ENCODE measurements at regions not wholly inside any gene's neighbourhood (a gene's known extent, or its start where the extent isn't known, plus 50 kb on each side); places are given as distances from the start of the nearest gene placed in this dataset.
A peak's percentile ranks its signal among the peaks of the same experiment; 100 is the strongest.

GRCh38 chr7:26090927-26091519 is 61.0 kb upstream of the NFE2L3 start:
- Histone ChIP-seq H3K4me3 (ENCODE audit: low read length) (no peak overlapping the region), H3K4me1 (ENCODE audit: insufficient read depth, low read length) (peaks cover 7% of the 10 kb centered on the region), H3K9me3 (ENCODE audit: control insufficient read depth in 1 of 2, insufficient read depth in 1 of 2, low read length in 2 of 2) (no peaks in the 10 kb centered on the region), H3K27me3 (ENCODE audit: control insufficient read depth in 1 of 2, insufficient read depth in 2 of 2, low read length in 2 of 2) (no peaks in the 10 kb centered on the region), H3K36me3 (ENCODE audit: insufficient read depth, low read length) (no peaks in the 10 kb centered on the region), H3K27ac (ENCODE audit: low read depth in 1 of 2, low read length in 2 of 2) (no peak overlapping the region)
- no peaks in the 10 kb centered on the region for H3K27me3 Mint-ChIP-seq
- H3K27ac Mint-ChIP-seq, result no peak overlapping the region
- TF ChIP-seq, protein P1, sequence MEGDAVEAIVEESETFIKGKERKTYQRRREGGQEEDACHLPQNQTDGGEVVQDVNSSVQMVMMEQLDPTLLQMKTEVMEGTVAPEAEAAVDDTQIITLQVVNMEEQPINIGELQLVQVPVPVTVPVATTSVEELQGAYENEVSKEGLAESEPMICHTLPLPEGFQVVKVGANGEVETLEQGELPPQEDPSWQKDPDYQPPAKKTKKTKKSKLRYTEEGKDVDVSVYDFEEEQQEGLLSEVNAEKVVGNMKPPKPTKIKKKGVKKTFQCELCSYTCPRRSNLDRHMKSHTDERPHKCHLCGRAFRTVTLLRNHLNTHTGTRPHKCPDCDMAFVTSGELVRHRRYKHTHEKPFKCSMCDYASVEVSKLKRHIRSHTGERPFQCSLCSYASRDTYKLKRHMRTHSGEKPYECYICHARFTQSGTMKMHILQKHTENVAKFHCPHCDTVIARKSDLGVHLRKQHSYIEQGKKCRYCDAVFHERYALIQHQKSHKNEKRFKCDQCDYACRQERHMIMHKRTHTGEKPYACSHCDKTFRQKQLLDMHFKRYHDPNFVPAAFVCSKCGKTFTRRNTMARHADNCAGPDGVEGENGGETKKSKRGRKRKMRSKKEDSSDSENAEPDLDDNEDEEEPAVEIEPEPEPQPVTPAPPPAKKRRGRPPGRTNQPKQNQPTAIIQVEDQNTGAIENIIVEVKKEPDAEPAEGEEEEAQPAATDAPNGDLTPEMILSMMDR (IDR thresholded peaks at IDR 0.05), result peak; percentile 92
- ATAC-seq (ENCODE audit: poor library complexity) (peak; percentile 71), DNase-seq (peak in 4 of 14 experiments; percentile 31 to 73 (median 64))
- POLR2A ChIA-PET, result interaction anchor here (0.6 to 5.6 kb wide), 16 partner anchors 10 to 279 kb away, joined by 3 to 98 read pairs (median 4); partner anchors contain the start of genes CBX3, HNRNPA2B1 and NFE2L3
- CTCF ChIA-PET, result interaction anchor here (0.7 to 3.1 kb wide), 18 partner anchors 9 to 278 kb away, joined by 3 to 30 read pairs (median 4); no protein-coding TSS in a partner anchor
- H3K4me3 Mint-ChIP-seq, result no peak overlapping the region
- intact Hi-C loops (cut with DNase I, micrococcal nuclease), result loop anchor here (1.0 to 10.0 kb wide), 6 partner anchors 61 to 1074 kb away; partner anchors contain the start of genes HOXA9 (in 1 of the 2), NFE2L3 (in 1 of the 2) and SNX10 (in 1 of the 2)
- no peaks in the 10 kb centered on the region for H3K36me3 Mint-ChIP-seq (ENCODE audit: low read depth)
- peaks cover 40% of the 10 kb centered on the region for H3K4me1 Mint-ChIP-seq (ENCODE audit: low read depth)
- H3K9me3 Mint-ChIP-seq, result no peaks in the 10 kb centered on the region

DNA sequence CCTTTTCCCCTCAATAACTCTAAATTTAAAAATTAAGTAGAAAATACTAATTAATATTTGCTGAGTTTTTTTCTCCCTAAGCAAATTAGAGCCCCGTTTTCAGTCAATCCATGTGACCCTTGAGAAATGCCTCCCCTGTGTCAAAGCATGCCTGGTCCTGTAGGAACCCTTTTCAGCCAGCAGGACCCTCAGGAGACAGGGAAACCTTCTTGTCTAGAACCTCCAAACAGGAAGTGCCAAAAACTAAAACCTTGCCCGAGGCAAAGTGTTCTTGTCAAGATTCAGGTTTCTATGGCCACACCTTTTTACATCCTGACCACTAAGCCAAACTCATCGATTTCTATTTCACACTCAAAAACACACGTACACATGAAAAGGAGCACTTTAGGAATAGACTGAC is 60.1 kb upstream of the NFE2L3 start:
- Mint-ChIP-seq H3K9me3 (no peaks in the 10 kb centered on the region), H3K27me3 (no peaks in the 10 kb centered on the region), H3K36me3 (ENCODE audit: low read depth) (no peaks in the 10 kb centered on the region), H3K4me3 (no peak overlapping the region), H3K4me1 (ENCODE audit: low read depth) (peaks cover 49% of the 10 kb centered on the region), H3K27ac (peak overlapping the region; percentile 38)
- H3K9me3 ChIP-seq (ENCODE audit: control insufficient read depth in 1 of 2, insufficient read depth in 1 of 2, low read length in 2 of 2), result no peaks in the 10 kb centered on the region
- ATAC-seq (ENCODE audit: poor library complexity) (peak; percentile 37), DNase-seq (peak in 4 of 14 experiments; percentile 13 to 42 (median 27))
- no peak overlapping the region for H3K27ac ChIP-seq (ENCODE audit: low read depth in 1 of 2, low read length in 2 of 2)
- ChIA-PET CTCF (interaction anchor here (0.9 to 3.1 kb wide), 7 partner anchors 105 to 1069 kb away, joined by 3 to 30 read pairs (median 5); no protein-coding TSS in a partner anchor), POLR2A (interaction anchor here (1.0 to 5.6 kb wide), 8 partner anchors 9 to 108 kb away, joined by 3 to 98 read pairs (median 4); partner anchors contain the start of genes CBX3, HNRNPA2B1 and NFE2L3)
- no peaks in the 10 kb centered on the region for H3K36me3 ChIP-seq (ENCODE audit: insufficient read depth, low read length)
- H3K27me3 ChIP-seq (ENCODE audit: control insufficient read depth in 1 of 2, insufficient read depth in 2 of 2, low read length in 2 of 2), result no peaks in the 10 kb centered on the region
- TF ChIP-seq, protein P1 (IDR thresholded peaks at IDR 0.05), result no peak
- intact Hi-C loops (cut with DNase I, micrococcal nuclease), result loop anchor here (1.0 to 10.0 kb wide), 6 partner anchors 60 to 1073 kb away; partner anchors contain the start of genes HOXA9 (in 1 of the 2), NFE2L3 (in 1 of the 2) and SNX10 (in 1 of the 2)
- no peak overlapping the region for H3K4me3 ChIP-seq (ENCODE audit: low read length)
- peaks cover 12% of the 10 kb centered on the region for H3K4me1 ChIP-seq (ENCODE audit: insufficient read depth, low read length)

DNA sequence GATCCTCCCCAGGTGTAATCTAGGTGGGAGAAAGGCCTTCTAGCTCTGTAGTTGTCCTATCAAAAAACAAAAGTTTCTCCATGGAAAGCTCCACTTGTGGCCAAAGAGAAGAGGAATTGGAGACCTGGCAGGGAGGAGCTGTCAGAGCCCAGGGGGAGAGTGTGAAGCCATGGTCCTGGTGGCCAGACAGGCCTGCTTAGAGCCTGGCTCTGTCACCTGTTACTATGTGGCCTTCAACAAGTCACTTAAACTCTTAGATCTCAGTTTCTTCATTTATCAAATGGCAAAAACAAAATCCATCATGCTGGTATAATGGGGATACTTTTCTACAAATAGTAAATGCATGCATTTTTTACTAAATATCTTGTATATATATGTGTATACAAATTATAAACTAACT is 59.0 kb upstream of the NFE2L3 start:
- TF ChIP-seq, protein P1 (IDR thresholded peaks at IDR 0.05), result no peak
- H3K36me3 Mint-ChIP-seq (ENCODE audit: low read depth), result no peaks in the 10 kb centered on the region
- no peaks in the 10 kb centered on the region for H3K9me3 ChIP-seq (ENCODE audit: control insufficient read depth in 1 of 2, insufficient read depth in 1 of 2, low read length in 2 of 2)
- no peak overlapping the region for H3K4me3 ChIP-seq (ENCODE audit: low read length)
- ATAC-seq (ENCODE audit: poor library complexity) (no peak), DNase-seq (no peak)
- peak overlapping the region; percentile 38 for H3K27ac Mint-ChIP-seq
- H3K27me3 Mint-ChIP-seq, result no peaks in the 10 kb centered on the region
- H3K4me3 Mint-ChIP-seq, result no peak overlapping the region
- peaks cover 60% of the 10 kb centered on the region for H3K4me1 Mint-ChIP-seq (ENCODE audit: low read depth)
- intact Hi-C loops (cut with DNase I, micrococcal nuclease), result loop anchor here (5.0 to 10.0 kb wide), 2 partner anchors 59 to 1072 kb away; partner anchors contain the start of genes HOXA9 (in 1 of the 2) and NFE2L3 (in 1 of the 2)
- H3K4me1 ChIP-seq (ENCODE audit: insufficient read depth, low read length), result peaks cover 21% of the 10 kb centered on the region
- CTCF ChIA-PET, result interaction anchor here (1.1 to 1.6 kb wide), 6 partner anchors 8 to 1068 kb away, joined by 3 to 5 read pairs (median 4); no protein-coding TSS in a partner anchor
- H3K9me3 Mint-ChIP-seq, result no peaks in the 10 kb centered on the region
- H3K36me3 ChIP-seq (ENCODE audit: insufficient read depth, low read length), result no peaks in the 10 kb centered on the region
- H3K27ac ChIP-seq (ENCODE audit: low read depth in 1 of 2, low read length in 2 of 2), result no peak overlapping the region
- POLR2A ChIA-PET, result interaction anchor here (0.7 to 5.6 kb wide), 8 partner anchors 8 to 272 kb away, joined by 3 to 98 read pairs (median 4); partner anchors contain the start of genes CBX3, HNRNPA2B1 and NFE2L3
- no peaks in the 10 kb centered on the region for H3K27me3 ChIP-seq (ENCODE audit: control insufficient read depth in 1 of 2, insufficient read depth in 2 of 2, low read length in 2 of 2)
